Tibial artery (tissue), 4 donors: ENCODE measurements at regions not wholly inside any gene's neighbourhood (a gene's known extent, or its start where the extent isn't known, plus 50 kb on each side); places are given as distances from the start of the nearest gene placed in this dataset.

Experiments
- DNase-seq, 2 donors: peaks; one replicate each; pipeline ENCODE4 v3.0.0-alpha.2; 2019
- H3K27ac ChIP-seq, 2 donors: fragments of 200-600 bp; sonication (generic) in 1 of 2; 1 replicate in 1 of 2; 2 replicates in 1 of 2; pipeline ENCODE4 v1.5.1; 2018 to 2019; ENCODE audit warnings: mild to moderate bottlenecking in 1 of 2
- H3K27me3 ChIP-seq, 2 donors: fragments of 200-600 bp; sonication (generic) in 1 of 2; one replicate each; pipeline versions ENCODE4 v1.5.1 to v1.6.0; 2016 to 2019
- H3K36me3 ChIP-seq, 3 donors: fragments of 200-600 bp; sonication (generic) in 2 of 3; one replicate each; pipeline ENCODE4 v1.5.1; 2016 to 2019; ENCODE audit warnings: mild to moderate bottlenecking in 2 of 3
- H3K4me1 ChIP-seq, 4 donors: fragments of 200-600 bp; sonication (generic) in 2 of 4; 1 replicate in 3 of 4; 2 replicates in 1 of 4; pipeline ENCODE4 v1.5.1; 2016 to 2019
- H3K4me3 ChIP-seq, 2 donors: fragments of 200-600 bp; sonication (generic) in 1 of 2; 1 replicate in 1 of 2; 2 replicates in 1 of 2; pipeline ENCODE4 v1.5.1; 2018 to 2019; ENCODE audit warnings: mild to moderate bottlenecking in 2 of 2
- H3K9me3 ChIP-seq, 3 donors: fragments of 200-600 bp; sonication (generic) in 1 of 3; one replicate each; pipeline ENCODE4 v1.5.1; 2016 to 2019
- CTCF ChIP-seq, 2 experiments: fragments of 200-600 bp in 1 of 2; fragments of 450-650 bp in 1 of 2; IDR thresholded peaks; one replicate each; pipeline ENCODE4 v1.5.1; 2017 to 2019; ENCODE audit warnings: antibody characterized with exemption in 2 of 2, mild to moderate bottlenecking in 1 of 2, moderate library complexity in 1 of 2
- intact Hi-C: fragments of 100-400 bp; cut with DNase I; formaldehyde crosslinking; loops from one replicate; pipeline ENCODE4 v1.15.0; 2023; ENCODE audit warnings: low total_unique reads

GRCh38 chr10:111785921-111786320 is 397.6 kb downstream of the GPAM start:
- no peaks in the 10 kb centered on the region for H3K4me1 ChIP-seq

GRCh38 chr10:111789821-111790220 is 393.7 kb downstream of the GPAM start:
- H3K4me1 ChIP-seq: no peaks in the 10 kb centered on the region
- H3K36me3 ChIP-seq: no peaks in the 10 kb centered on the region
- no peak overlapping the region for H3K27ac ChIP-seq
- no peak for DNase-seq
- no peaks in the 10 kb centered on the region for H3K27me3 ChIP-seq
- no peaks in the 10 kb centered on the region for H3K9me3 ChIP-seq
- TF ChIP-seq CTCF (IDR thresholded peaks at IDR 0.05): no peak
- intact Hi-C loops: no loop called here
- H3K4me3 ChIP-seq: no peak overlapping the region

More at GRCh38 chr10:111785921-111786320, 397.6 kb downstream of the GPAM start:
- no peaks in the 10 kb centered on the region for H3K36me3 ChIP-seq
- H3K27me3 ChIP-seq: no peaks in the 10 kb centered on the region
- TF ChIP-seq CTCF (IDR thresholded peaks at IDR 0.05): no peak
- no peak overlapping the region for H3K4me3 ChIP-seq
- no peak for DNase-seq
- no peaks in the 10 kb centered on the region for H3K9me3 ChIP-seq
- intact Hi-C loops: no loop called here
- H3K27ac ChIP-seq: no peak overlapping the region

GRCh38 chr10:111801841-111802240 is 381.7 kb downstream of the GPAM start:
- intact Hi-C loops: no loop called here
- Histone ChIP-seq H3K36me3 (no peaks in the 10 kb centered on the region), H3K4me3 (no peak overlapping the region), H3K9me3 (no peaks in the 10 kb centered on the region), H3K27me3 (no peaks in the 10 kb centered on the region), H3K27ac (no peak overlapping the region), H3K4me1 (no peaks in the 10 kb centered on the region)
- TF ChIP-seq CTCF (IDR thresholded peaks at IDR 0.05): no peak
- DNase-seq: no peak

- Histone ChIP-seq H3K36me3 (no peaks in the 10 kb centered on the region), H3K4me1 (no peaks in the 10 kb centered on the region), H3K9me3 (no peaks in the 10 kb centered on the region), H3K4me3 (no peak overlapping the region), H3K27ac (no peak overlapping the region), H3K27me3 (no peaks in the 10 kb centered on the region)
- intact Hi-C loops: no loop called here
- no peak for DNase-seq
- no peak for TF ChIP-seq CTCF (IDR thresholded peaks at IDR 0.05)
These were observed 378.8 kb downstream of the GPAM start for GRCh38 chr10:111804781-111805180.

- H3K9me3 ChIP-seq: no peaks in the 10 kb centered on the region
- no peaks in the 10 kb centered on the region for H3K27me3 ChIP-seq
- intact Hi-C loops: no loop called here
- H3K36me3 ChIP-seq: no peaks in the 10 kb centered on the region
- no peak for DNase-seq
- H3K4me1 ChIP-seq: no peaks in the 10 kb centered on the region
- no peak overlapping the region for H3K4me3 ChIP-seq
- no peak overlapping the region for H3K27ac ChIP-seq
- no peak for TF ChIP-seq CTCF (IDR thresholded peaks at IDR 0.05)
These were observed 372.0 kb downstream of the GPAM start for GRCh38 chr10:111811517-111811916.

GRCh38 chr10:111820471-111820870 is 363.1 kb downstream of the GPAM start:
- Histone ChIP-seq H3K36me3 (no peaks in the 10 kb centered on the region), H3K4me3 (no peak overlapping the region), H3K9me3 (no peaks in the 10 kb centered on the region), H3K27ac (no peak overlapping the region), H3K27me3 (no peaks in the 10 kb centered on the region), H3K4me1 (peaks cover 0 to 7% (median 0%) of the 10 kb centered on the region in 4 donors)
- intact Hi-C loops: no loop called here
- DNase-seq: no peak
- TF ChIP-seq CTCF (IDR thresholded peaks at IDR 0.05): no peak
